SU-DHL-6 (cell line): ENCODE measurements at regions not wholly inside any gene's neighbourhood (a gene's known extent, or its start where the extent isn't known, plus 50 kb on each side); places are given as distances from the start of the nearest gene placed in this dataset.

ENCODE experiments used
- H2AFZ ChIP-seq: fragments of 200-600 bp; sonication (generic); 2 replicates; pipeline ENCODE4 v1.6.1; 2014; ENCODE audit warnings: low read depth, mild to moderate bottlenecking, moderate library complexity, mixed read lengths, antibody characterized with exemption, low read length; ENCODE audit not compliant: severe bottlenecking
- H3F3A ChIP-seq: fragments of 200-600 bp; shearing (Covaris generic); 2 replicates; pipeline ENCODE4 v1.6.0; 2016; ENCODE audit warnings: antibody characterized with exemption, mild to moderate bottlenecking; ENCODE audit not compliant: insufficient read depth
- H3K27ac ChIP-seq: fragments of 200-600 bp; sonication (generic); 2 replicates; pipeline ENCODE4 v1.5.1; 2016; ENCODE audit warnings: low read depth, mild to moderate bottlenecking, low read length, moderate library complexity, mixed read lengths
- H3K27me3 ChIP-seq: fragments of 200-600 bp; sonication (generic), shearing (Covaris generic); 2 replicates; pipeline ENCODE4 v1.6.0; 2014; ENCODE audit warnings: mild to moderate bottlenecking, low read length
- H3K36me3 ChIP-seq: fragments of 200-600 bp; sonication (generic); 2 replicates; pipeline ENCODE4 v1.6.1; 2014; ENCODE audit warnings: mild to moderate bottlenecking, low read length, mixed read lengths
- H3K4me2 ChIP-seq: fragments of 300-600, 200-600 bp; shearing (Covaris generic), sonication (generic); 2 replicates; pipeline ENCODE4 v1.6.0; 2014; ENCODE audit warnings: low read length, low read depth, mild to moderate bottlenecking; ENCODE audit not compliant: poor library complexity, severe bottlenecking
- H3K4me3 ChIP-seq: fragments of 200-600 bp; sonication (generic); 2 replicates; pipeline ENCODE4 v1.5.1; 2014; ENCODE audit warnings: antibody characterized with exemption, low read length, mild to moderate bottlenecking, mixed read lengths; ENCODE audit not compliant: insufficient read depth, poor library complexity, severe bottlenecking
- H3K79me2 ChIP-seq: fragments of 200-600 bp; sonication (generic); 2 replicates; pipeline ENCODE4 v1.6.1; 2014; ENCODE audit warnings: mild to moderate bottlenecking, low read length, moderate library complexity; ENCODE audit not compliant: insufficient read depth
- H3K9ac ChIP-seq: fragments of 200-600 bp; sonication (generic); 2 replicates; pipeline ENCODE4 v1.7.0; 2014; ENCODE audit warnings: mild to moderate bottlenecking, low read length
- H3K9me2 ChIP-seq: fragments of 200-600 bp; sonication (generic); replicated peaks from 2 replicates; pipeline ENCODE4 v1.6.1; 2014; ENCODE audit warnings: low read length; ENCODE audit not compliant: insufficient read depth
- H3K9me3 ChIP-seq: fragments of 200-600 bp; sonication (generic); 2 replicates; pipeline ENCODE4 v1.6.1; 2014; ENCODE audit warnings: low read length, mixed read lengths; ENCODE audit not compliant: insufficient read depth
- H4K20me1 ChIP-seq: fragments of 200-600 bp; sonication (generic); 2 replicates; pipeline ENCODE4 v1.6.1; 2014; ENCODE audit warnings: low read depth, mild to moderate bottlenecking, antibody characterized with exemption, low read length, moderate library complexity, mixed read lengths
- CTCF ChIP-seq: fragments of 200-600 bp; sonication (generic); IDR thresholded peaks from one replicate; pipeline ENCODE4 v1.5.1; 2017; ENCODE audit warnings: antibody characterized with exemption, mild to moderate bottlenecking, low read length, moderate library complexity; ENCODE audit not compliant: insufficient read depth, poor library complexity, severe bottlenecking
- EZH2phosphoT487 ChIP-seq: fragments of 200-600 bp; sonication (generic), shearing (Covaris generic); conservative IDR thresholded peaks from 2 replicates; pipeline ENCODE4 v1.6.1; 2018; ENCODE audit warnings: mild to moderate bottlenecking, antibody characterized with exemption, low read length, moderate library complexity, mixed read lengths

- no peak for TF ChIP-seq CTCF
- TF ChIP-seq EZH2phosphoT487 = no peak
- no peak overlapping the region for H3K27ac ChIP-seq
- no peaks in the 10 kb centered on the region for H3K9me2 ChIP-seq
- no peaks in the 10 kb centered on the region for H3K79me2 ChIP-seq
- no peak overlapping the region for H3K9ac ChIP-seq
- H4K20me1 ChIP-seq = no peaks in the 10 kb centered on the region
- no peaks in the 10 kb centered on the region for H3F3A ChIP-seq
- no peak overlapping the region for H3K4me3 ChIP-seq
- no peaks in the 10 kb centered on the region for H3K9me3 ChIP-seq
- H3K27me3 ChIP-seq = no peaks in the 10 kb centered on the region
- no peaks in the 10 kb centered on the region for H3K36me3 ChIP-seq
- H2AFZ ChIP-seq = no peak overlapping the region
- H3K4me2 ChIP-seq = no peak overlapping the region
Observed at GRCh38 chr14:51176839-51177238, 63.2 kb upstream of the TMX1 start.

DNA sequence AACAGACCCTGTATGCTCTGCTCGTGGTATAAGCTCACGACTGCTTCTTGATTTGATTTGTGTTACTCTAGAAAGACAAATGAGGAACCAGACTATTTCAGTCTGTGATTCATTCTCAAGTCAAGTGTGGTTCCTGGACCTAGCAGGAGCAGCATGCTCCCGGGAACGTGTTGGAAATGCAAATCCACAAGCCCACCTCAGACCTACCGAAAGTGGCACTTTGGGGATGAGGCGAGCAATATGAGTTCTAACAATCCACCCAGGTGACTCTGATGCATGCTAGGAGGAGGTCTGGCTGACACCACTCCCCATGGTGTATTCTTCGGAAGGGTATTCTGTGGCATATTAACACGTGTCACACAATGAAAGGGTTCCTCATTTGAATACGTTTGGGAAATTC, 59.5 kb upstream of the TMX1 start:
- no peak overlapping the region for H3K27ac ChIP-seq

GRCh38 chr14:51182131-51182565, 57.9 kb upstream of the TMX1 start:
- Histone ChIP-seq H3K9ac (no peak overlapping the region), H3K9me3 (no peaks in the 10 kb centered on the region), H3K27me3 (no peaks in the 10 kb centered on the region), H4K20me1 (no peaks in the 10 kb centered on the region), H3K9me2 (no peaks in the 10 kb centered on the region), H3K4me2 (no peak overlapping the region), H3K4me3 (no peak overlapping the region), H2AFZ (no peak overlapping the region), H3K79me2 (no peaks in the 10 kb centered on the region), H3K36me3 (no peaks in the 10 kb centered on the region), H3K27ac (no peak overlapping the region), H3F3A (no peaks in the 10 kb centered on the region)
- no peak for TF ChIP-seq EZH2phosphoT487
- no peak for TF ChIP-seq CTCF

More for the DNA sequence above, 59.5 kb upstream of the TMX1 start:
- Histone ChIP-seq H3K9ac (no peak overlapping the region), H4K20me1 (no peaks in the 10 kb centered on the region), H3K9me3 (no peaks in the 10 kb centered on the region), H3K9me2 (no peaks in the 10 kb centered on the region), H3F3A (no peaks in the 10 kb centered on the region), H3K36me3 (no peaks in the 10 kb centered on the region), H3K4me2 (no peak overlapping the region), H3K79me2 (no peaks in the 10 kb centered on the region), H2AFZ (no peak overlapping the region), H3K27me3 (no peaks in the 10 kb centered on the region), H3K4me3 (no peak overlapping the region)
- TF ChIP-seq EZH2phosphoT487 (no peak), CTCF (no peak)

DNA sequence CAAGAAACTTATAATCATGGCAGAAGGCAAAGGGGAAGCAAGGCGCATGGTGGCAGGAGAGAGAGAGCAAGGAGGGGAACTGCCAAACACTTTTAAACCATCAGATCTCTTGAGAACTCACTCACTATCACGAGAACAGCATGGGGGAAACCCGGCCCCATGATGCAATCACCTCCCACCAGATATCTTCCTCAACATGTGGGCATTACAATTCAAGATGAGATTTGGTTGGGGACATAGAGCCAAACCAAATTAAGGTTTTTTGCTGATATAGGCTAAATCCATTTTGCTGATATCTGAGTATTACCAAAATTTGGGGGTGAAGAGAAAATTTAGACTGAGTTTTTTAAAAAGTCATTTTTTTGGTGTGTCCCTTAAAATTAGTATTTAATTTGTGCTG, 54.9 kb upstream of the TMX1 start:
- TF ChIP-seq EZH2phosphoT487 = no peak
- TF ChIP-seq CTCF = no peak
- Histone ChIP-seq H3K4me2 (no peak overlapping the region), H2AFZ (no peak overlapping the region), H3F3A (no peaks in the 10 kb centered on the region), H3K9me3 (no peaks in the 10 kb centered on the region), H3K27me3 (no peaks in the 10 kb centered on the region), H3K79me2 (no peaks in the 10 kb centered on the region), H4K20me1 (no peaks in the 10 kb centered on the region), H3K27ac (no peak overlapping the region), H3K9ac (no peak overlapping the region), H3K36me3 (no peaks in the 10 kb centered on the region), H3K9me2 (no peaks in the 10 kb centered on the region), H3K4me3 (no peak overlapping the region)
